ENCODE measurements at regions not wholly inside any gene's neighbourhood (a gene's known extent, or its start where the extent isn't known, plus 50 kb on each side); places are given as distances from the start of the nearest gene placed in this dataset.

- no peak for TF ChIP-seq TOX (CRISPR knock-in tag; IDR thresholded peaks at IDR 0.05; ENCODE audit: borderline replicate concordance)
- TF ChIP-seq, protein P1, sequence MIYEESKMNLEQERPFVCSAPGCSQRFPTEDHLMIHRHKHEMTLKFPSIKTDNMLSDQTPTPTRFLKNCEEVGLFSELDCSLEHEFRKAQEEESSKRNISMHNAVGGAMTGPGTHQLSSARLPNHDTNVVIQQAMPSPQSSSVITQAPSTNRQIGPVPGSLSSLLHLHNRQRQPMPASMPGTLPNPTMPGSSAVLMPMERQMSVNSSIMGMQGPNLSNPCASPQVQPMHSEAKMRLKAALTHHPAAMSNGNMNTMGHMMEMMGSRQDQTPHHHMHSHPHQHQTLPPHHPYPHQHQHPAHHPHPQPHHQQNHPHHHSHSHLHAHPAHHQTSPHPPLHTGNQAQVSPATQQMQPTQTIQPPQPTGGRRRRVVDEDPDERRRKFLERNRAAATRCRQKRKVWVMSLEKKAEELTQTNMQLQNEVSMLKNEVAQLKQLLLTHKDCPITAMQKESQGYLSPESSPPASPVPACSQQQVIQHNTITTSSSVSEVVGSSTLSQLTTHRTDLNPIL (CRISPR knock-in tag; IDR thresholded peaks at IDR 0.05; ENCODE audit: low read depth): no peak
Observed at GRCh38 chr5:147045290-147045689, 166.7 kb upstream of the PPP2R2B start (continued).

GRCh38 chr5:147046281-147046680 is 167.7 kb upstream of the PPP2R2B start:
- ATAC-seq: no peak
- no peak for TF ChIP-seq ZFP30 (CRISPR knock-in tag; IDR thresholded peaks at IDR 0.05)
- no peak for TF ChIP-seq RARB (CRISPR knock-in tag; IDR thresholded peaks at IDR 0.05)
- no peak for TF ChIP-seq TOX (CRISPR knock-in tag; IDR thresholded peaks at IDR 0.05; ENCODE audit: borderline replicate concordance)
- no peak for TF ChIP-seq SNAI2 (CRISPR knock-in tag; IDR thresholded peaks at IDR 0.05)

GRCh38 chr5:147046894-147047293 is 168.3 kb upstream of the PPP2R2B start:
- no peak for ATAC-seq
- TF ChIP-seq, protein P2, sequence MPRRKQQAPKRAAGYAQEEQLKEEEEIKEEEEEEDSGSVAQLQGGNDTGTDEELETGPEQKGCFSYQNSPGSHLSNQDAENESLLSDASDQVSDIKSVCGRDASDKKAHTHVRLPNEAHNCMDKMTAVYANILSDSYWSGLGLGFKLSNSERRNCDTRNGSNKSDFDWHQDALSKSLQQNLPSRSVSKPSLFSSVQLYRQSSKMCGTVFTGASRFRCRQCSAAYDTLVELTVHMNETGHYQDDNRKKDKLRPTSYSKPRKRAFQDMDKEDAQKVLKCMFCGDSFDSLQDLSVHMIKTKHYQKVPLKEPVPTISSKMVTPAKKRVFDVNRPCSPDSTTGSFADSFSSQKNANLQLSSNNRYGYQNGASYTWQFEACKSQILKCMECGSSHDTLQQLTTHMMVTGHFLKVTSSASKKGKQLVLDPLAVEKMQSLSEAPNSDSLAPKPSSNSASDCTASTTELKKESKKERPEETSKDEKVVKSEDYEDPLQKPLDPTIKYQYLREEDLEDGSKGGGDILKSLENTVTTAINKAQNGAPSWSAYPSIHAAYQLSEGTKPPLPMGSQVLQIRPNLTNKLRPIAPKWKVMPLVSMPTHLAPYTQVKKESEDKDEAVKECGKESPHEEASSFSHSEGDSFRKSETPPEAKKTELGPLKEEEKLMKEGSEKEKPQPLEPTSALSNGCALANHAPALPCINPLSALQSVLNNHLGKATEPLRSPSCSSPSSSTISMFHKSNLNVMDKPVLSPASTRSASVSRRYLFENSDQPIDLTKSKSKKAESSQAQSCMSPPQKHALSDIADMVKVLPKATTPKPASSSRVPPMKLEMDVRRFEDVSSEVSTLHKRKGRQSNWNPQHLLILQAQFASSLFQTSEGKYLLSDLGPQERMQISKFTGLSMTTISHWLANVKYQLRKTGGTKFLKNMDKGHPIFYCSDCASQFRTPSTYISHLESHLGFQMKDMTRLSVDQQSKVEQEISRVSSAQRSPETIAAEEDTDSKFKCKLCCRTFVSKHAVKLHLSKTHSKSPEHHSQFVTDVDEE (CRISPR knock-in tag; IDR thresholded peaks at IDR 0.05): no peak
- no peak for TF ChIP-seq OSR1 (CRISPR knock-in tag; IDR thresholded peaks at IDR 0.05)
- no peak for TF ChIP-seq RARB (CRISPR knock-in tag; IDR thresholded peaks at IDR 0.05)
- TF ChIP-seq CSDC2 (CRISPR knock-in tag; IDR thresholded peaks at IDR 0.05): no peak
- TF ChIP-seq CSRNP3 (CRISPR knock-in tag; IDR thresholded peaks at IDR 0.05): no peak
- TF ChIP-seq, protein P1 (CRISPR knock-in tag; IDR thresholded peaks at IDR 0.05; ENCODE audit: low read depth): no peak
- TF ChIP-seq ZNF565 (CRISPR knock-in tag; conservative IDR thresholded peaks at IDR 0.05; ENCODE audit: low read depth): no peak
- no peak for TF ChIP-seq ESRRG (CRISPR knock-in tag; IDR thresholded peaks at IDR 0.05)
- TF ChIP-seq TCF4 (CRISPR knock-in tag; IDR thresholded peaks at IDR 0.05; ENCODE audit: borderline replicate concordance): no peak
- no peak for TF ChIP-seq ZFP30 (CRISPR knock-in tag; IDR thresholded peaks at IDR 0.05)
- TF ChIP-seq PPARA (CRISPR knock-in tag; IDR thresholded peaks at IDR 0.05; ENCODE audit: borderline replicate concordance): no peak
- no peak for TF ChIP-seq ZC3H10 (CRISPR knock-in tag; IDR thresholded peaks at IDR 0.05)

GRCh38 chr5:147049764-147050163 is 171.2 kb upstream of the PPP2R2B start:
- TF ChIP-seq PATZ1 (CRISPR knock-in tag; IDR thresholded peaks at IDR 0.05; ENCODE audit: borderline replicate concordance): no peak
- TF ChIP-seq RARB (CRISPR knock-in tag; IDR thresholded peaks at IDR 0.05): no peak
- no peak for ATAC-seq

- no peak for ATAC-seq
- no peak for TF ChIP-seq PPARA (CRISPR knock-in tag; IDR thresholded peaks at IDR 0.05; ENCODE audit: borderline replicate concordance)
- TF ChIP-seq ZC3H10 (CRISPR knock-in tag; IDR thresholded peaks at IDR 0.05): no peak
- no peak for TF ChIP-seq ZNF70 (CRISPR knock-in tag; IDR thresholded peaks at IDR 0.05)
- TF ChIP-seq SNAI2 (CRISPR knock-in tag; IDR thresholded peaks at IDR 0.05): no peak
Observed at GRCh38 chr5:147050172-147050571, 171.6 kb upstream of the PPP2R2B start.

All from SK-N-SH treated with all-trans-retinoic acid at 6 μM for 48 hours (cell line).